A673 (cell line): ENCODE measurements at regions not wholly inside any gene's neighbourhood (a gene's known extent, or its start where the extent isn't known, plus 50 kb on each side); places are given as distances from the start of the nearest gene placed in this dataset.

Experiments used
- BruUV-seq: library from RNA; stranded (reverse); fragments of 400-500 nt; replicated peaks from 2 replicates; lab custom pipeline; 2021; lab: Mats Ljungman, UMichigan
- CTCF ChIA-PET: fragments of 300-600 bp; sonication (Branson Sonifier 250); formaldehyde crosslinking; loops from one replicate; lab custom pipeline; 2022; ENCODE audit warnings: antibody characterized with exemption; lab: Charles Lee
- POLR2A ChIA-PET: fragments of 300-600 bp; sonication (Branson Sonifier 250); formaldehyde crosslinking; loops from one replicate; lab custom pipeline; 2022; ENCODE audit warnings: antibody characterized with exemption; ENCODE audit not compliant: low non-redundant PET; lab: Charles Lee
- DNase-seq: peaks from one replicate; pipeline ENCODE4 v3.0.0-alpha.2; 2015; ENCODE audit warnings: low spot score
- H3K27ac ChIP-seq: fragments of 200-600 bp; sonication (generic); 2 replicates; pipeline ENCODE4 v1.5.1; 2016; ENCODE audit warnings: mixed run types, low read depth, mild to moderate bottlenecking, mixed read lengths, antibody characterized with exemption, low read length; ENCODE audit not compliant: poor library complexity, severe bottlenecking
- H3K27me3 ChIP-seq: fragments of 200-600 bp; sonication (generic); replicated peaks from 2 replicates; pipeline ENCODE4 v1.6.1; 2017; ENCODE audit warnings: mixed run types, low read depth, mild to moderate bottlenecking, mixed read lengths, antibody characterized with exemption, low read length; ENCODE audit not compliant: insufficient read depth, poor library complexity
- H3K36me3 ChIP-seq: fragments of 200-600 bp; sonication (generic); 2 replicates; pipeline ENCODE4 v1.6.1; 2016; ENCODE audit warnings: mixed run types, mild to moderate bottlenecking, mixed read lengths, antibody characterized with exemption, low read length; ENCODE audit not compliant: insufficient read depth, poor library complexity, severe bottlenecking
- H3K4me1 ChIP-seq: fragments of 200-600 bp; sonication (generic); 2 replicates; pipeline ENCODE4 v1.6.1; 2017; ENCODE audit warnings: mixed run types, mild to moderate bottlenecking, mixed read lengths, antibody characterized with exemption, low read length; ENCODE audit not compliant: insufficient read depth, poor library complexity, severe bottlenecking
- H3K4me3 ChIP-seq: fragments of 200-600 bp; sonication (generic); 2 replicates; pipeline ENCODE4 v1.5.1; 2016; ENCODE audit warnings: low read depth, mixed run types, mild to moderate bottlenecking, mixed read lengths, low read length; ENCODE audit not compliant: poor library complexity, severe bottlenecking
- H3K9me3 ChIP-seq: fragments of 200-600 bp; sonication (generic); 2 replicates; pipeline ENCODE4 v1.6.1; 2016; ENCODE audit warnings: mixed run types, low read depth, mild to moderate bottlenecking, mixed read lengths, antibody characterized with exemption, low read length; ENCODE audit not compliant: poor library complexity, severe bottlenecking
- EZH2 ChIP-seq: fragments of 200-600 bp; sonication (generic); IDR thresholded peaks from 2 replicates; pipeline ENCODE4 v1.6.1; 2017; ENCODE audit warnings: borderline replicate concordance, low read depth, mild to moderate bottlenecking, mixed read lengths, antibody characterized with exemption, low read length; ENCODE audit not compliant: poor library complexity, severe bottlenecking
- intact Hi-C: fragments of 100-400 bp; cut with micrococcal nuclease; formaldehyde crosslinking; loops from one replicate; pipeline ENCODE4 v1.10.0; 2022; ENCODE audit not compliant: unreplicated experiment
- TF ChIP-seq, protein P1 (sequence below): fragments of 300-800, 200-600 bp; sonication (generic); conservative IDR thresholded peaks from 2 replicates; pipeline ENCODE4 v1.5.1; 2017; ENCODE audit warnings: low read depth, mild to moderate bottlenecking, antibody characterized with exemption, low read length, moderate library complexity, mixed read lengths

DNA sequence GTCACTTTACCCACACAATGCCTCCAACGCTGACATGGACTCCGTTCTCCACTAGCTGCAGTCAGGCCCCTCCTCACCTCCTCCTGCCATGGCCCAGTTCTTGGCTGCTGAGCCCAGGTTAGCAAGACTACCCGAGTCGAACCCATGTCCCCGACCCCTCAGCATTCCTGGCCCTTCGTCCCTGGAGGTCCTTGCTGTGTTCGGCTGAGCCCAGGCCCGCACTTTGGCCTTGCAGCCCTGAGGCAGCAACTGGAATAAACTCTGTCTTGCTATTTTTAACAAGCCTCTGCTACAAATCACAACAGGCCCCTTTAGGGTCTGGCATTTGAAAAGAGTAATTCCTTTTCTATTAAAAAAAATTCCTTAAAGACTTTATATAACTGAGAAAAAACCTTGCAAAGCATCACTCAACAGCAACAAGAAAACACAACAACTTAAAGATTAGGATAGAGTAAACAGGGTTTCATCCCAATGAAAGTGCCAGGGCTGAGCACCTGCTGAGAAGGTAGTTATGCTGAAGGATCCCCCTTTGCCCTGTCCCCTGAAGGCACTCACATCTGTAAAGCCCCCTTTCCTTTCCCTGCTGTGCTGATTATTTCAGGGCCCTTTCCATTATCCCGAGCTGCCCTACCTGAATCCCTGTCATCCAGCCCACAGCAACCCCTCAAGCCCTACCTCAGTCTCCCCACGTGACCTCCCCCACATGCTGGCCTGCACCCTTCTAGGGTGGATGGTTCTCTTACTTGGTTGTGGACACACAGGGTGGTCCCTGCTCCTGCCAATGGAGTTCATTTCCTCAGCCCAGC, 120.0 kb upstream of the SNTG2 start:
- intact Hi-C loops, result no loop called here
- CTCF ChIA-PET, result no interaction called here
- Histone ChIP-seq H3K4me3 (no peak overlapping the region), H3K27ac (no peak overlapping the region), H3K27me3 (no peaks in the 10 kb centered on the region), H3K36me3 (no peaks in the 10 kb centered on the region), H3K4me1 (no peaks in the 10 kb centered on the region), H3K9me3 (no peaks in the 10 kb centered on the region)
- BruUV-seq, result no TSS peak
- TF ChIP-seq, protein P1, sequence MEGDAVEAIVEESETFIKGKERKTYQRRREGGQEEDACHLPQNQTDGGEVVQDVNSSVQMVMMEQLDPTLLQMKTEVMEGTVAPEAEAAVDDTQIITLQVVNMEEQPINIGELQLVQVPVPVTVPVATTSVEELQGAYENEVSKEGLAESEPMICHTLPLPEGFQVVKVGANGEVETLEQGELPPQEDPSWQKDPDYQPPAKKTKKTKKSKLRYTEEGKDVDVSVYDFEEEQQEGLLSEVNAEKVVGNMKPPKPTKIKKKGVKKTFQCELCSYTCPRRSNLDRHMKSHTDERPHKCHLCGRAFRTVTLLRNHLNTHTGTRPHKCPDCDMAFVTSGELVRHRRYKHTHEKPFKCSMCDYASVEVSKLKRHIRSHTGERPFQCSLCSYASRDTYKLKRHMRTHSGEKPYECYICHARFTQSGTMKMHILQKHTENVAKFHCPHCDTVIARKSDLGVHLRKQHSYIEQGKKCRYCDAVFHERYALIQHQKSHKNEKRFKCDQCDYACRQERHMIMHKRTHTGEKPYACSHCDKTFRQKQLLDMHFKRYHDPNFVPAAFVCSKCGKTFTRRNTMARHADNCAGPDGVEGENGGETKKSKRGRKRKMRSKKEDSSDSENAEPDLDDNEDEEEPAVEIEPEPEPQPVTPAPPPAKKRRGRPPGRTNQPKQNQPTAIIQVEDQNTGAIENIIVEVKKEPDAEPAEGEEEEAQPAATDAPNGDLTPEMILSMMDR, result no peak
- TF ChIP-seq EZH2, result no peak
- POLR2A ChIA-PET, result no interaction called here
- no peak for DNase-seq

DNA sequence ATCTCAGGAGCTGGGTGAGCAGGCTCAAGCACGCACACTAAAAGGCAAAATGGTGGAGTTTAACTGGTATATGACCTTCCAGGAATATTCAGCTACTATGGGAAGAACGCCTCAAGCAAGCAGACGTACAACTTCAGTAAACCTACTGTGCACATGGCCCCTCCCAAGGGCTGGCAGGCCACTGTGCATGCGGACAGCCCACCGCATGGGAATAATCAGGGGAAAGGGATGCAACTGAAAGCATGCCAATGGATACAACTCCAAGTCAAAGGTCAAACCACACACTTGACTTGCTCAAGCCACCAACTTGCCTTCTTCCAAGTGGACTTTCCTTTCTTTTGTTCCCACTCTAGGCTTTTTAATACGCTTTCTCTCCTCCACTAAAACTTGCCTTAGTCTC, 121.6 kb upstream of the SNTG2 start:
- ChIA-PET POLR2A (no interaction called here), CTCF (no interaction called here)
- Histone ChIP-seq H3K27me3 (no peaks in the 10 kb centered on the region), H3K9me3 (no peaks in the 10 kb centered on the region), H3K36me3 (no peaks in the 10 kb centered on the region), H3K4me3 (no peak overlapping the region), H3K27ac (no peak overlapping the region), H3K4me1 (no peaks in the 10 kb centered on the region)
- TF ChIP-seq EZH2, result no peak
- TF ChIP-seq, protein P1, result no peak
- intact Hi-C loops, result no loop called here
- no TSS peak for BruUV-seq
- DNase-seq, result no peak

DNA sequence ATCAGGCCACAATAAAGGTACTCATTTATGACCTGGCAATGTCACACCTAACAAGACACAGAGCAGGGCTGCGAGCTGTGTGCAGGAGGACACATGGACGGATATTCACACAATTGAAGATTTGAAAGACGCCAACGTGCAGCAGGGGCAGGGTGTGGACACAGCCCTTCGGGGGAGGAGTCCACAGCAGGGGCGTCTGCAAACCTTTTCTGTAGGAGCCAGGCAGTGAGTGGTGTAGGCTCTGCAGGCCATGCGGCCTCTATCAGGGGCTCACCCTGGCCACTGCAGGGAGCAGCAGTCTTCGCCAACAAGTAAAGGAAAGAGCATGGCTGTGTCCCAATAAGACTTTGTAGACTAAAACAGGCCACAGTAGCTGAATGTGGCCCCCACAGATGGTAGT, 125.7 kb upstream of the SNTG2 start:
- BruUV-seq, result no TSS peak

More for the DNA sequence above, 125.7 kb upstream of the SNTG2 start:
- TF ChIP-seq, protein P1, result no peak
- DNase-seq, result no peak
- H3K9me3 ChIP-seq, result no peaks in the 10 kb centered on the region
- no peak overlapping the region for H3K4me3 ChIP-seq
- H3K27ac ChIP-seq, result no peak overlapping the region
- ChIA-PET POLR2A (no interaction called here), CTCF (no interaction called here)
- H3K27me3 ChIP-seq, result no peaks in the 10 kb centered on the region
- no peaks in the 10 kb centered on the region for H3K4me1 ChIP-seq
- intact Hi-C loops, result no loop called here
- H3K36me3 ChIP-seq, result no peaks in the 10 kb centered on the region
